MV-4-11 (cell line): ENCODE measurements at regions not wholly inside any gene's neighbourhood (a gene's known extent, or its start where the extent isn't known, plus 50 kb on each side); places are given as distances from the start of the nearest gene placed in this dataset.
"Not testable (repeated sequence)": the region's sequence is repeated elsewhere in the genome, so short reads cannot be mapped to it uniquely, and the experiment has no call there.

Source experiments
- DNase-seq: peaks from one replicate; lab custom pipeline; 2025; lab: John Stamatoyannopoulos, UW

GRCh38 chr15:60265057-60265456 is 132.7 kb downstream of the ANXA2 start:
- DNase-seq: no peak

GRCh38 chr15:60272623-60273022 is 125.2 kb downstream of the ANXA2 start:
- DNase-seq: no peak

GRCh38 chr15:60275624-60276023 is 122.2 kb downstream of the ANXA2 start:
- DNase-seq: no peak

- no peak for DNase-seq
Measured at GRCh38 chr15:60278879-60279278, 118.9 kb downstream of the ANXA2 start.

GRCh38 chr15:60280259-60280658 is 117.5 kb downstream of the ANXA2 start:
- DNase-seq: no peak

- no peak for DNase-seq
Measured at GRCh38 chr15:60283936-60284335, 113.8 kb downstream of the ANXA2 start.

GRCh38 chr15:60295901-60296300 is 101.9 kb downstream of the ANXA2 start:
- not testable (repeated sequence) for DNase-seq

GRCh38 chr15:60297047-60297446 is 100.7 kb downstream of the ANXA2 start:
- peak; percentile 47 for DNase-seq
